Activated T-helper 2 cell treated with anti-CD3 and anti-CD28 coated beads, Interferon-gamma antibody, Interleukin-2, Interleukin-4, amounts not matched to agents 10 μg/mL and 5 μg/mL and 100 μg/mL, durations not matched to agents 14 hours and 24 hours and 36 hours (primary cell): ENCODE measurements at regions not wholly inside any gene's neighbourhood (a gene's known extent, or its start where the extent isn't known, plus 50 kb on each side); places are given as distances from the start of the nearest gene placed in this dataset.
"Not testable (repeated sequence)": the region's sequence is repeated elsewhere in the genome, so short reads cannot be mapped to it uniquely, and the experiment has no call there.

Source experiments
- DNase-seq: peaks from one replicate; pipeline ENCODE4 v3.0.0; 2021; ENCODE audit warnings: low spot score
- H3K27ac Mint-ChIP-seq: one replicate; pipeline ENCODE4 v1.8.0; 2021; ENCODE audit warnings: mixed read lengths
- H3K27me3 Mint-ChIP-seq: one replicate; pipeline ENCODE4 v1.8.0; 2021; ENCODE audit warnings: low read depth, mixed read lengths
- H3K36me3 Mint-ChIP-seq: one replicate; pipeline ENCODE4 v1.8.0; 2021; ENCODE audit warnings: low read depth, mixed read lengths
- H3K4me1 Mint-ChIP-seq: one replicate; pipeline ENCODE4 v1.8.0; 2021; ENCODE audit warnings: low read depth, mixed read lengths
- H3K4me3 Mint-ChIP-seq: one replicate; pipeline ENCODE4 v1.8.0; 2021; ENCODE audit warnings: low read depth, mild to moderate bottlenecking, moderate library complexity, mixed read lengths
- H3K9me3 Mint-ChIP-seq: one replicate; pipeline ENCODE4 v1.8.0; 2021; ENCODE audit warnings: mixed read lengths
- intact Hi-C: fragments of 100-400 bp; cut with micrococcal nuclease; formaldehyde crosslinking; loops from one replicate; pipeline ENCODE4 v1.15.1; 2023

- DNase-seq, H3K27me3 Mint-ChIP-seq, intact Hi-C loops, H3K4me3 Mint-ChIP-seq, H3K36me3 Mint-ChIP-seq, H3K4me1 Mint-ChIP-seq, H3K27ac Mint-ChIP-seq: not testable (repeated sequence)
- H3K9me3 Mint-ChIP-seq: peaks cover 37% of the 10 kb centered on the region
Observed at GRCh38 chr9:102416251-102416650, 578.9 kb upstream of the CYLC2 start.

GRCh38 chr9:102405218-102405867 lies 589.8 kb upstream of the CYLC2 start:
- H3K27ac Mint-ChIP-seq: no peak overlapping the region
- intact Hi-C loops: no loop called here
- no peak for DNase-seq
- H3K4me3 Mint-ChIP-seq: no peak overlapping the region
- H3K4me1 Mint-ChIP-seq: no peaks in the 10 kb centered on the region
- no peaks in the 10 kb centered on the region for H3K27me3 Mint-ChIP-seq
- no peaks in the 10 kb centered on the region for H3K36me3 Mint-ChIP-seq
- H3K9me3 Mint-ChIP-seq: peaks cover 19% of the 10 kb centered on the region

- Mint-ChIP-seq H3K27me3 (no peaks in the 10 kb centered on the region), H3K9me3 (peaks cover 19% of the 10 kb centered on the region), H3K4me3 (no peak overlapping the region), H3K36me3 (no peaks in the 10 kb centered on the region), H3K4me1 (no peaks in the 10 kb centered on the region), H3K27ac (no peak overlapping the region)
- intact Hi-C loops: no loop called here
- no peak for DNase-seq
Observed at GRCh38 chr9:102403514-102403913, 591.6 kb upstream of the CYLC2 start.

GRCh38 chr9:102398205-102398604 lies 596.9 kb upstream of the CYLC2 start:
- H3K9me3 Mint-ChIP-seq: peaks cover 25% of the 10 kb centered on the region
- DNase-seq: no peak
- H3K36me3 Mint-ChIP-seq: no peaks in the 10 kb centered on the region
- no peaks in the 10 kb centered on the region for H3K27me3 Mint-ChIP-seq
- no peak overlapping the region for H3K27ac Mint-ChIP-seq
- H3K4me3 Mint-ChIP-seq: no peak overlapping the region
- intact Hi-C loops: no loop called here
- no peaks in the 10 kb centered on the region for H3K4me1 Mint-ChIP-seq

GRCh38 chr9:102385620-102386019 lies 609.5 kb upstream of the CYLC2 start:
- H3K27me3 Mint-ChIP-seq, H3K4me1 Mint-ChIP-seq, DNase-seq, H3K4me3 Mint-ChIP-seq, intact Hi-C loops, H3K27ac Mint-ChIP-seq, H3K36me3 Mint-ChIP-seq: not testable (repeated sequence)
- H3K9me3 Mint-ChIP-seq: peaks cover 28% of the 10 kb centered on the region

GRCh38 chr9:102362470-102363132 lies 624.2 kb upstream of the GRIN3A start:
- no peaks in the 10 kb centered on the region for H3K4me1 Mint-ChIP-seq
- H3K36me3 Mint-ChIP-seq: no peaks in the 10 kb centered on the region
- peaks cover 12% of the 10 kb centered on the region for H3K9me3 Mint-ChIP-seq
- H3K27ac Mint-ChIP-seq: no peak overlapping the region
- H3K27me3 Mint-ChIP-seq: no peaks in the 10 kb centered on the region
- intact Hi-C loops: no loop called here
- DNase-seq: no peak
- H3K4me3 Mint-ChIP-seq: no peak overlapping the region

GRCh38 chr9:102360846-102361245 lies 622.4 kb upstream of the GRIN3A start:
- intact Hi-C loops: no loop called here
- no peaks in the 10 kb centered on the region for H3K36me3 Mint-ChIP-seq
- DNase-seq: no peak

GRCh38 chr9:102355982-102356381 lies 617.5 kb upstream of the GRIN3A start:
- no peaks in the 10 kb centered on the region for H3K36me3 Mint-ChIP-seq
- H3K4me3 Mint-ChIP-seq: no peak overlapping the region
- peaks cover 11% of the 10 kb centered on the region for H3K9me3 Mint-ChIP-seq
- no peaks in the 10 kb centered on the region for H3K4me1 Mint-ChIP-seq
- H3K27me3 Mint-ChIP-seq: no peaks in the 10 kb centered on the region
- H3K27ac Mint-ChIP-seq: no peak overlapping the region
- intact Hi-C loops: no loop called here
- no peak for DNase-seq

More at GRCh38 chr9:102360846-102361245, 622.4 kb upstream of the GRIN3A start:
- Mint-ChIP-seq H3K4me3 (no peak overlapping the region), H3K9me3 (peaks cover 18% of the 10 kb centered on the region), H3K27ac (no peak overlapping the region), H3K27me3 (no peaks in the 10 kb centered on the region), H3K4me1 (no peaks in the 10 kb centered on the region)

- intact Hi-C loops: no loop called here
- no peaks in the 10 kb centered on the region for H3K36me3 Mint-ChIP-seq
- no peaks in the 10 kb centered on the region for H3K4me1 Mint-ChIP-seq
Observed at GRCh38 chr9:102354041-102354440, 615.6 kb upstream of the GRIN3A start.

GRCh38 chr9:102337471-102337870 lies 599.0 kb upstream of the GRIN3A start:
- intact Hi-C loops, H3K27ac Mint-ChIP-seq, H3K4me1 Mint-ChIP-seq, H3K36me3 Mint-ChIP-seq, H3K4me3 Mint-ChIP-seq, DNase-seq, H3K27me3 Mint-ChIP-seq: not testable (repeated sequence)
- H3K9me3 Mint-ChIP-seq: peaks cover 34% of the 10 kb centered on the region

More at GRCh38 chr9:102354041-102354440, 615.6 kb upstream of the GRIN3A start:
- no peak overlapping the region for H3K27ac Mint-ChIP-seq
- H3K27me3 Mint-ChIP-seq: no peaks in the 10 kb centered on the region
- DNase-seq: no peak
- H3K9me3 Mint-ChIP-seq: peaks cover 18% of the 10 kb centered on the region
- no peak overlapping the region for H3K4me3 Mint-ChIP-seq

- no peak for DNase-seq
- intact Hi-C loops: no loop called here
- no peaks in the 10 kb centered on the region for H3K27me3 Mint-ChIP-seq
- H3K27ac Mint-ChIP-seq: no peak overlapping the region
- no peaks in the 10 kb centered on the region for H3K36me3 Mint-ChIP-seq
- H3K4me3 Mint-ChIP-seq: no peak overlapping the region
- no peaks in the 10 kb centered on the region for H3K4me1 Mint-ChIP-seq
- H3K9me3 Mint-ChIP-seq: peaks cover 34% of the 10 kb centered on the region
Observed at GRCh38 chr9:102309379-102309778, 570.9 kb upstream of the GRIN3A start.

GRCh38 chr9:102295188-102295587 lies 556.7 kb upstream of the GRIN3A start:
- no peak overlapping the region for H3K4me3 Mint-ChIP-seq
- peaks cover 13% of the 10 kb centered on the region for H3K9me3 Mint-ChIP-seq
- H3K4me1 Mint-ChIP-seq: no peaks in the 10 kb centered on the region
- no peaks in the 10 kb centered on the region for H3K27me3 Mint-ChIP-seq
- H3K27ac Mint-ChIP-seq: no peak overlapping the region
- intact Hi-C loops: no loop called here
- H3K36me3 Mint-ChIP-seq: no peaks in the 10 kb centered on the region
- DNase-seq: no peak

GRCh38 chr9:102273952-102274351 lies 535.5 kb upstream of the GRIN3A start:
- Mint-ChIP-seq H3K9me3 (peaks cover 15% of the 10 kb centered on the region), H3K4me3 (no peak overlapping the region), H3K27me3 (no peaks in the 10 kb centered on the region), H3K27ac (no peak overlapping the region), H3K4me1 (no peaks in the 10 kb centered on the region), H3K36me3 (no peaks in the 10 kb centered on the region)
- intact Hi-C loops: no loop called here
- DNase-seq: no peak
